Kidney (tissue), 13 donors: ENCODE measurements at regions not wholly inside any gene's neighbourhood (a gene's known extent, or its start where the extent isn't known, plus 50 kb on each side); places are given as distances from the start of the nearest gene placed in this dataset.
A peak's percentile ranks its signal among the peaks of the same experiment; 100 is the strongest.
"Not testable (repeated sequence)": the region's sequence is repeated elsewhere in the genome, so short reads cannot be mapped to it uniquely, and the experiment has no call there.

Experiments
- DNase-seq, 5 donors: peaks; one replicate each; pipeline ENCODE4 v3.0.0-alpha.2; 2013 to 2020
- FAIRE-seq: peaks from 2 replicates; lab custom pipeline; 2012; peaks lifted over from hg19 to GRCh38; lab: Jason Lieb, UNC
- H3K27ac ChIP-seq, 2 donors: one replicate each; pipeline ENCODE4 v1.7.0; 2013; ENCODE audit warnings: low read depth in 2 of 2, low read length in 2 of 2, inconsistent platforms in 1 of 2
- H3K27me3 ChIP-seq: one replicate; pipeline ENCODE4 v1.7.1; 2013; ENCODE audit warnings: low read length, inconsistent platforms; ENCODE audit not compliant: control insufficient read depth, insufficient read depth
- H3K36me3 ChIP-seq, 3 donors: one replicate each; pipeline versions ENCODE4 v1.7.0 to v1.7.1; 2013; ENCODE audit warnings: low read length in 3 of 3, control low read depth in 1 of 3, inconsistent platforms in 1 of 3; ENCODE audit not compliant: insufficient read depth in 3 of 3, control insufficient read depth in 2 of 3
- H3K4me1 ChIP-seq, 3 donors: one replicate each; pipeline versions ENCODE4 v1.7.0 to v1.7.1; 2013; ENCODE audit warnings: low read length in 3 of 3, inconsistent platforms in 1 of 3, low read depth in 1 of 3; ENCODE audit not compliant: control insufficient read depth in 2 of 3, insufficient read depth in 2 of 3
- H3K4me3 ChIP-seq, 3 donors: one replicate each; pipeline versions ENCODE4 v1.7.0 to v1.8.1; 2013; ENCODE audit warnings: low read length in 3 of 3, control low read depth in 1 of 3, inconsistent platforms in 1 of 3
- H3K9ac ChIP-seq, 3 donors: one replicate each; pipeline versions ENCODE4 v1.7.0 to v1.7.1; 2013; ENCODE audit warnings: low read length in 3 of 3, control low read depth in 1 of 3, inconsistent platforms in 1 of 3
- H3K9me3 ChIP-seq, 3 donors: one replicate each; pipeline versions ENCODE4 v1.7.0 to v1.7.1; 2013; ENCODE audit warnings: low read length in 3 of 3, control low read depth in 1 of 3, inconsistent platforms in 1 of 3; ENCODE audit not compliant: control insufficient read depth in 2 of 3, insufficient read depth in 1 of 3
- intact Hi-C: fragments of 100-400 bp; cut with DNase I; formaldehyde crosslinking; loops from one replicate; pipeline ENCODE4 v1.11.1; 2022
- TF ChIP-seq, protein P1 (sequence below): IDR thresholded peaks from 3 replicates; pipeline ENCODE4 v1.5.1; 2012; ENCODE audit warnings: mild to moderate bottlenecking, moderate library complexity, borderline replicate concordance; ENCODE audit not compliant: insufficient read depth; ENCODE audit errors: extremely low read depth
- donor health status: control.
- donor health status: control.
- donor health status: control.
- donor health status: control.
- donor health status: control.
- donor health status: DM: yes; HTN: yes; CAD: no.
- donor health status: Normal renal cell carcinoma (clear cell type).

GRCh38 chr6:149140137-149140909 lies 177.2 kb upstream of the TAB2 start:
- Histone ChIP-seq H3K4me1 (no peaks in the 10 kb centered on the region), H3K9me3 (peaks cover 0 to 4% (median 0%) of the 10 kb centered on the region in 3 donors), H3K27me3 (no peaks in the 10 kb centered on the region), H3K27ac (no peak overlapping the region), H3K36me3 (no peaks in the 10 kb centered on the region), H3K9ac (no peak overlapping the region), H3K4me3 (no peak overlapping the region)
- peak in 1 of 5 donors; percentile 43 for DNase-seq
- no peak for FAIRE-seq
- TF ChIP-seq, protein P1, sequence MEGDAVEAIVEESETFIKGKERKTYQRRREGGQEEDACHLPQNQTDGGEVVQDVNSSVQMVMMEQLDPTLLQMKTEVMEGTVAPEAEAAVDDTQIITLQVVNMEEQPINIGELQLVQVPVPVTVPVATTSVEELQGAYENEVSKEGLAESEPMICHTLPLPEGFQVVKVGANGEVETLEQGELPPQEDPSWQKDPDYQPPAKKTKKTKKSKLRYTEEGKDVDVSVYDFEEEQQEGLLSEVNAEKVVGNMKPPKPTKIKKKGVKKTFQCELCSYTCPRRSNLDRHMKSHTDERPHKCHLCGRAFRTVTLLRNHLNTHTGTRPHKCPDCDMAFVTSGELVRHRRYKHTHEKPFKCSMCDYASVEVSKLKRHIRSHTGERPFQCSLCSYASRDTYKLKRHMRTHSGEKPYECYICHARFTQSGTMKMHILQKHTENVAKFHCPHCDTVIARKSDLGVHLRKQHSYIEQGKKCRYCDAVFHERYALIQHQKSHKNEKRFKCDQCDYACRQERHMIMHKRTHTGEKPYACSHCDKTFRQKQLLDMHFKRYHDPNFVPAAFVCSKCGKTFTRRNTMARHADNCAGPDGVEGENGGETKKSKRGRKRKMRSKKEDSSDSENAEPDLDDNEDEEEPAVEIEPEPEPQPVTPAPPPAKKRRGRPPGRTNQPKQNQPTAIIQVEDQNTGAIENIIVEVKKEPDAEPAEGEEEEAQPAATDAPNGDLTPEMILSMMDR, result no peak
- intact Hi-C loops, result no loop called here

- Histone ChIP-seq H3K36me3 (no peaks in the 10 kb centered on the region), H3K9me3 (peaks cover 0 to 4% (median 0%) of the 10 kb centered on the region in 3 donors), H3K4me3 (no peak overlapping the region), H3K9ac (no peak overlapping the region), H3K27me3 (no peaks in the 10 kb centered on the region), H3K4me1 (no peaks in the 10 kb centered on the region), H3K27ac (no peak overlapping the region)
- intact Hi-C loops, result no loop called here
- DNase-seq (no peak), FAIRE-seq (no peak)
- TF ChIP-seq, protein P1, result no peak
Measured at GRCh38 chr6:149140910-149141290, 176.6 kb upstream of the TAB2 start.

GRCh38 chr6:149142924-149143429 lies 174.5 kb upstream of the TAB2 start:
- no peaks in the 10 kb centered on the region for H3K27me3 ChIP-seq
- H3K9me3 ChIP-seq, result peaks cover 0 to 4% (median 0%) of the 10 kb centered on the region in 3 donors
- H3K4me1 ChIP-seq, result no peaks in the 10 kb centered on the region
- no peak overlapping the region for H3K9ac ChIP-seq
- no peaks in the 10 kb centered on the region for H3K36me3 ChIP-seq
- FAIRE-seq (no peak), DNase-seq (no peak)
- H3K27ac ChIP-seq, result no peak overlapping the region
- H3K4me3 ChIP-seq, result no peak overlapping the region
- intact Hi-C loops, result no loop called here
- TF ChIP-seq, protein P1, result no peak

- H3K9ac ChIP-seq, FAIRE-seq, DNase-seq, intact Hi-C loops, H3K36me3 ChIP-seq, H3K4me1 ChIP-seq, H3K27ac ChIP-seq, H3K4me3 ChIP-seq, H3K9me3 ChIP-seq, H3K27me3 ChIP-seq: not testable (repeated sequence)
Measured at GRCh38 chr6:149145800-149146199, 171.7 kb upstream of the TAB2 start.
